ENCODE measurements at regions not wholly inside any gene's neighbourhood (a gene's known extent, or its start where the extent isn't known, plus 50 kb on each side); places are given as distances from the start of the nearest gene placed in this dataset.

DNA sequence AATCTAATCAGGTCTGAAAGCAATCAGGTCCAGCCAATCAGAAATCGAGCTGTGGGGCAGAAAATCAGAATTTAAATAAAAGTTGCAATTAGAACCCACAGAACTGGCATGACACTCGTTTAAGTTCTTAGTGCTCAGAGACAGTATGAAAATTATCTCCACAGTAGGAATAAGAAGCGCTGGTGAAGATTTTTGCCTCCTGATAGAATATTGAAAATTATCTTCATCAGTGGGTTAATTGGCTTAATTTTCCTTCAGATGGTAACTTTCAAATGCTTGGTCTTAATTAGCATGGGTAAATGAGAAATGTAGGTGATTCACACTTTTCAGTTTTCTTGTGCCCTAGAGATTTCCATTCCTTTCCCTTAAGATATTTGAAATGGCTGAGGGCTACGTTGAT lies 109.1 kb upstream of the MDFIC2 start:
- TF ChIP-seq, protein P1, sequence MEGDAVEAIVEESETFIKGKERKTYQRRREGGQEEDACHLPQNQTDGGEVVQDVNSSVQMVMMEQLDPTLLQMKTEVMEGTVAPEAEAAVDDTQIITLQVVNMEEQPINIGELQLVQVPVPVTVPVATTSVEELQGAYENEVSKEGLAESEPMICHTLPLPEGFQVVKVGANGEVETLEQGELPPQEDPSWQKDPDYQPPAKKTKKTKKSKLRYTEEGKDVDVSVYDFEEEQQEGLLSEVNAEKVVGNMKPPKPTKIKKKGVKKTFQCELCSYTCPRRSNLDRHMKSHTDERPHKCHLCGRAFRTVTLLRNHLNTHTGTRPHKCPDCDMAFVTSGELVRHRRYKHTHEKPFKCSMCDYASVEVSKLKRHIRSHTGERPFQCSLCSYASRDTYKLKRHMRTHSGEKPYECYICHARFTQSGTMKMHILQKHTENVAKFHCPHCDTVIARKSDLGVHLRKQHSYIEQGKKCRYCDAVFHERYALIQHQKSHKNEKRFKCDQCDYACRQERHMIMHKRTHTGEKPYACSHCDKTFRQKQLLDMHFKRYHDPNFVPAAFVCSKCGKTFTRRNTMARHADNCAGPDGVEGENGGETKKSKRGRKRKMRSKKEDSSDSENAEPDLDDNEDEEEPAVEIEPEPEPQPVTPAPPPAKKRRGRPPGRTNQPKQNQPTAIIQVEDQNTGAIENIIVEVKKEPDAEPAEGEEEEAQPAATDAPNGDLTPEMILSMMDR (IDR thresholded peaks at IDR 0.05; ENCODE audit: extremely low read depth in 1 of 2, insufficient read depth in 1 of 2, low read depth in 1 of 2, low read length in 2 of 2) = no peak
- TF ChIP-seq POLR2A (IDR thresholded peaks at IDR 0.05; ENCODE audit: low read depth, low read length) = no peak
- TF ChIP-seq POLR2AphosphoS5 (IDR thresholded peaks at IDR 0.05; ENCODE audit: insufficient read depth, low read depth, low read length) = no peak
- no peak for TF ChIP-seq MYC (IDR thresholded peaks at IDR 0.05; ENCODE audit: low read depth, low read length)
- TF ChIP-seq EZH2 (IDR thresholded peaks at IDR 0.05; ENCODE audit: borderline replicate concordance, low read depth, low read length, severe bottlenecking) = no peak
- TF ChIP-seq FOS (IDR thresholded peaks at IDR 0.05; ENCODE audit: borderline replicate concordance, insufficient read depth, low read length) = no peak

Measured in endothelial cell of umbilical vein (primary cell).